ENCODE measurements at regions not wholly inside any gene's neighbourhood (a gene's known extent, or its start where the extent isn't known, plus 50 kb on each side); places are given as distances from the start of the nearest gene placed in this dataset.

DNA sequence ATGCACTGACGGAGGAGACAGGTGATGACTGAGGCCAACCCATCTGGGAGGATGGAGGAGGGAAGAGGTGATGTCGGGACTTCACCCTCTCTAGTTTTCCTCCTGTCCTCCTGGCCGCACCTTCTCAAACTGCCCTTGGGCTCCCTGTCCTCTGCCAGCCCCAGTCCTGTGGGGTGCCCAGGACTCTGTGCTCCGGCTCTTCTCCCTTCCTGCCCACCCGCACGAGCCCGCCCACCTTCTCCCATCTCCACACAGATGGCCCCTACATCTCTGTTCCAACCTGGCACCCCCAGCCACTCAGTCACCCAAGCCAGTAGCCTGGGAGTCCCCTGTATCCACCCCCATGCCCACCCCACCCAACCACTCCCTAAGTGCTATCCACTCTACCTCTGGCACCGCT is 206.7 kb upstream of the LINGO1 start (continued):
- no peak for TF ChIP-seq HNRNPK (IDR thresholded peaks at IDR 0.05; ENCODE audit: low read depth, low read length, poor library complexity, severe bottlenecking)
- TF ChIP-seq CTCF (CRISPR knock-in tag; IDR thresholded peaks at IDR 0.05), result no peak
- no peak for TF ChIP-seq NR3C1 (CRISPR knock-in tag; IDR thresholded peaks at IDR 0.05)
- TF ChIP-seq, protein P1, sequence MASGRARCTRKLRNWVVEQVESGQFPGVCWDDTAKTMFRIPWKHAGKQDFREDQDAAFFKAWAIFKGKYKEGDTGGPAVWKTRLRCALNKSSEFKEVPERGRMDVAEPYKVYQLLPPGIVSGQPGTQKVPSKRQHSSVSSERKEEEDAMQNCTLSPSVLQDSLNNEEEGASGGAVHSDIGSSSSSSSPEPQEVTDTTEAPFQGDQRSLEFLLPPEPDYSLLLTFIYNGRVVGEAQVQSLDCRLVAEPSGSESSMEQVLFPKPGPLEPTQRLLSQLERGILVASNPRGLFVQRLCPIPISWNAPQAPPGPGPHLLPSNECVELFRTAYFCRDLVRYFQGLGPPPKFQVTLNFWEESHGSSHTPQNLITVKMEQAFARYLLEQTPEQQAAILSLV (CRISPR knock-in tag; IDR thresholded peaks at IDR 0.05; ENCODE audit: borderline replicate concordance), result no peak
- TF ChIP-seq ZNF788 (CRISPR knock-in tag; IDR thresholded peaks at IDR 0.05; ENCODE audit: borderline replicate concordance), result no peak
- TF ChIP-seq ZC3H4 (CRISPR knock-in tag; IDR thresholded peaks at IDR 0.05; ENCODE audit: borderline replicate concordance), result no peak
- TF ChIP-seq AHR (CRISPR knock-in tag; IDR thresholded peaks at IDR 0.05), result no peak

GRCh38 chr15:77838595-77838994 is 205.9 kb upstream of the LINGO1 start:
- Histone ChIP-seq H3K79me2 (ENCODE audit: insufficient read depth, low read length) (no peaks in the 10 kb centered on the region), H4K20me1 (ENCODE audit: insufficient read depth, low read length) (no peaks in the 10 kb centered on the region), H3K4me3 (replicated peaks in 1 of 3; ENCODE audit: insufficient read depth in 1 of 3, low read depth in 2 of 3, low read length in 3 of 3) (no peak overlapping the region), H2AFZ (ENCODE audit: low read length) (no peak overlapping the region), H3K9ac (ENCODE audit: insufficient read depth, low read depth, low read length) (no peak overlapping the region), H3K9me3 (ENCODE audit: low read length) (no peaks in the 10 kb centered on the region), H3K4me1 (ENCODE audit: insufficient read depth, low read length) (no peaks in the 10 kb centered on the region), H3K36me3 (replicated peaks in 1 of 2; ENCODE audit: control insufficient read depth in 1 of 2, insufficient read depth in 2 of 2, low read length in 2 of 2) (no peaks in the 10 kb centered on the region), H3K4me2 (ENCODE audit: low read depth, low read length) (no peak overlapping the region), H3K27me3 (ENCODE audit: control insufficient read depth in 1 of 2, insufficient read depth in 2 of 2, low read length in 2 of 2) (peaks cover 0 to 26% of the 10 kb centered on the region in 2 experiments; a peak in 2 of 5 replicates), H3K27ac (ENCODE audit: extremely low read length, insufficient read depth, low read length) (no peak overlapping the region)
- TF ChIP-seq RORA (CRISPR knock-in tag; IDR thresholded peaks at IDR 0.05), result no peak
- peak; percentile 38; the same call in 1 of the 2 replicates for TF ChIP-seq MNT (IDR thresholded peaks at IDR 0.05)
- intact Hi-C loops (cut with micrococcal nuclease; ENCODE audit: unreplicated experiment), result no loop called here
- ChIA-PET CTCF (ENCODE audit: low intra/inter-chr PET ratio, low total read pairs) (no interaction called here), POLR2A (no interaction called here)
- WGBS (ENCODE audit: low lambda C conversion rate), result 90% methylated on average over 2 of the region's 4 CpGs
- FAIRE-seq, result no peak
- no peak for DNase-seq (ENCODE audit: low spot score)
- in situ Hi-C loops (cut with HindIII; ENCODE audit: extremely low pct_ligation_motif_present, low pct_unique_long_range_greater_than_20kb), result no loop called here
- no peak for ATAC-seq
- BruUV-seq (replicated peaks), result no TSS peak
